Retinal pigment epithelial cell (primary cell): ENCODE measurements at regions not wholly inside any gene's neighbourhood (a gene's known extent, or its start where the extent isn't known, plus 50 kb on each side); places are given as distances from the start of the nearest gene placed in this dataset.

Experiments used
- DNase-seq: peaks from one replicate; pipeline ENCODE4 v3.0.0-alpha.2; 2010; ENCODE audit warnings: low read depth
- H3K4me3 ChIP-seq: 2 replicates; pipeline ENCODE4 v1.5.1; 2011; ENCODE audit warnings: mild to moderate bottlenecking, low read length, control low read depth, moderate library complexity
- CTCF ChIP-seq: conservative IDR thresholded peaks from 2 replicates; pipeline ENCODE4 v1.5.1; 2011; ENCODE audit warnings: low read depth, low read length, control low read depth, inconsistent platforms

GRCh38 chr5:38166832-38167231 lies 91.5 kb upstream of the EGFLAM start:
- TF ChIP-seq CTCF = no peak

GRCh38 chr5:38165435-38165834 lies 92.9 kb upstream of the EGFLAM start:
- no peak for TF ChIP-seq CTCF
- H3K4me3 ChIP-seq = no peak overlapping the region
- no peak for DNase-seq

More at GRCh38 chr5:38166832-38167231, 91.5 kb upstream of the EGFLAM start:
- no peak for DNase-seq
- no peak overlapping the region for H3K4me3 ChIP-seq

- DNase-seq = no peak
- TF ChIP-seq CTCF = no peak
- H3K4me3 ChIP-seq = no peak overlapping the region
These were observed 93.5 kb upstream of the EGFLAM start for GRCh38 chr5:38164776-38165399.

- TF ChIP-seq CTCF = no peak
- no peak for DNase-seq
- H3K4me3 ChIP-seq = no peak overlapping the region
These were observed 94.6 kb upstream of the EGFLAM start for GRCh38 chr5:38163636-38164237.

GRCh38 chr5:38162625-38163024 lies 95.7 kb upstream of the EGFLAM start:
- no peak for TF ChIP-seq CTCF
- no peak overlapping the region for H3K4me3 ChIP-seq
- DNase-seq = no peak

- no peak for TF ChIP-seq CTCF
- no peak overlapping the region for H3K4me3 ChIP-seq
- DNase-seq = no peak
These were observed 101.3 kb upstream of the EGFLAM start for GRCh38 chr5:38157024-38157423.

- no peak overlapping the region for H3K4me3 ChIP-seq
- no peak for DNase-seq
These were observed 103.6 kb upstream of the EGFLAM start for GRCh38 chr5:38154615-38155204.

More at GRCh38 chr5:38154615-38155204, 103.6 kb upstream of the EGFLAM start:
- no peak for TF ChIP-seq CTCF
